GM12891 (cell line): ENCODE measurements at regions not wholly inside any gene's neighbourhood (a gene's known extent, or its start where the extent isn't known, plus 50 kb on each side); places are given as distances from the start of the nearest gene placed in this dataset.

ENCODE experiments used
- DNase-seq: peaks from one replicate; pipeline ENCODE4 v3.0.0; 2011; ENCODE audit warnings: low spot score; ENCODE audit not compliant: insufficient read length
- FAIRE-seq: peaks from 2 replicates; lab custom pipeline; 2011; peaks lifted over from hg19 to GRCh38; lab: Jason Lieb, UNC
- PAX5 ChIP-seq: IDR thresholded peaks from 2 replicates; pipeline ENCODE4 v1.6.1; 2011; ENCODE audit warnings: low read length, moderate library complexity, mild to moderate bottlenecking; ENCODE audit not compliant: insufficient read depth, severe bottlenecking
- POLR2A ChIP-seq: IDR thresholded peaks from 2 replicates; pipeline ENCODE4 v1.6.1; 2011; ENCODE audit warnings: low read depth, low read length, control low read depth
- POLR2AphosphoS5 ChIP-seq: IDR thresholded peaks from 2 replicates; pipeline ENCODE4 v1.6.1; 2011; ENCODE audit warnings: low read depth, low read length, control low read depth
- POU2F2 ChIP-seq: IDR thresholded peaks from 2 replicates; pipeline ENCODE4 v1.6.1; 2011; ENCODE audit warnings: low read depth, mild to moderate bottlenecking, control low read depth, low read length, moderate library complexity
- SPI1 ChIP-seq: IDR thresholded peaks from 2 replicates; pipeline ENCODE4 v1.6.1; 2011; ENCODE audit warnings: low read depth, low read length, control low read depth
- TAF1 ChIP-seq: IDR thresholded peaks from 2 replicates; pipeline ENCODE4 v1.6.1; 2011; ENCODE audit warnings: low read depth, low read length, control low read depth

- no peak for FAIRE-seq
- TF ChIP-seq POLR2AphosphoS5 (no peak), POU2F2 (no peak), POLR2A (no peak), TAF1 (no peak), SPI1 (no peak), PAX5 (no peak)
- no peak for DNase-seq
Measured at GRCh38 chr4:142929526-142929925, 83.4 kb upstream of the INPP4B start.

- no peak for DNase-seq
- no peak for FAIRE-seq
- no peak for TF ChIP-seq PAX5
- TF ChIP-seq SPI1: no peak
- no peak for TF ChIP-seq POLR2A
- TF ChIP-seq TAF1: no peak
- TF ChIP-seq POLR2AphosphoS5: no peak
- TF ChIP-seq POU2F2: no peak
Measured at GRCh38 chr4:142933207-142933606, 87.1 kb upstream of the INPP4B start.

GRCh38 chr4:142940425-142941330 lies 94.6 kb upstream of the INPP4B start:
- TF ChIP-seq SPI1 (no peak), PAX5 (no peak), POLR2A (no peak), POLR2AphosphoS5 (no peak), TAF1 (no peak), POU2F2 (no peak)
- DNase-seq: no peak
- no peak for FAIRE-seq

DNA sequence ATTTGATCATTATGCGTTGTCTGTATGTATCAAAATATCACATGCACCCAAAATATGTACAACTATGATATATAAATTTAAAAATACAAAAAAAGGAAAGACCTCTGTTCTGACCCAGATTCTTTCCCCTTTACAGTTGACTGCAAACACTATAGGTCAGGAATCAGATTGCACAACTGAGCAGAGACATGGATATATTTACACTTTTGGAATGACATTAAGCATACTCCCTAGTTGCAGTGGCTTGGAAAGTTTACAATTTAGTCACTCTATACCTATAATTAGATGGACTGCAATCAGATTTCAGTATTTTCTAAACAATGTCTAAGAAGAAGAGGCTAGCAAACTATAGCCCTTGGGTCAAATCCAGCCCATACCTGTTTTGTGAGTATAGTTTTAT lies 98.5 kb upstream of the INPP4B start:
- TF ChIP-seq PAX5: no peak
- no peak for TF ChIP-seq POLR2AphosphoS5
- TF ChIP-seq POLR2A: no peak
- no peak for TF ChIP-seq TAF1
- TF ChIP-seq SPI1: no peak
- TF ChIP-seq POU2F2: no peak
- FAIRE-seq (no peak), DNase-seq (no peak)

GRCh38 chr4:142952821-142953580 lies 106.9 kb upstream of the INPP4B start:
- no peak for FAIRE-seq
- DNase-seq: no peak
- TF ChIP-seq POLR2AphosphoS5 (no peak), TAF1 (no peak), POU2F2 (no peak), POLR2A (no peak), SPI1 (no peak), PAX5 (no peak)

DNA sequence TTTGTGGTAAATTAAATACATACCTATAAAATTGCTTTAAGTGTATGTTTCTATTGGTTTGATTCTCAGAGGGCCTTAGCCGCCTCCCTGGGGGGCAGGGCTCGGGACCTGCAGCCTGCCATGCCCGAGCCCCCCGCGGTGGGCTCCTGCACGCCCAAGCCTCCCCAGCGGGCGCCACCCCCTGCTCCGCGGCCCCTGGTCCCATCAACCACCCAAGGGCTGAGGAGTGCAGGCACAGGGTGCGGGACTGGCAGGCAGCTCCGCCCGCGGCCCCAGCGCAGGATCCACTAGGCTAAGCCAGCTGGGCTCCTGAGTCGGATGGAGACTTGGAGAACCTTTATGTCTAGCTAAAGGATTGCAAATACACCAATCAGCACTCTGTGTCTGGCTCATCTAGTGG lies 108.3 kb upstream of the INPP4B start:
- TF ChIP-seq SPI1 (no peak), PAX5 (no peak), POLR2AphosphoS5 (no peak), TAF1 (no peak), POU2F2 (no peak), POLR2A (no peak)
- FAIRE-seq (no peak), DNase-seq (no peak)

DNA sequence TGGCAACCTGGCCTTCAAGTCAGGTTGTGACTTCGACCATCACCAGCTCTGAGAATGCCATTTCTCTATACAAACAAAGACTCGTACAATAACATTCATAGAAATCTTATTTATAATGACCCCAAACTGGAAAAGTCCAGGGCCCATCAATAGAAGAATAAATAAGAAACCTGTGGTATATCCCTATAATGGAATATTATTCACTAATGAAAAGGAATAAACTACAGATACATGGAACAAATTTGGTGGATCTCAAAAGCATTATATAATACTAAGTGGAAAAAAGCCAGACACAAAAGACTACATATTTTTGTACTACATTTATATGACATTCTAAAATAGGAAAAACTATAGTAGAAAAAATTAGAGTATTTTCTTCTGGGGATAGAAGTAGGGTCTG lies 109.4 kb upstream of the INPP4B start:
- no peak for DNase-seq
- TF ChIP-seq POU2F2 (no peak), POLR2A (no peak), TAF1 (no peak), POLR2AphosphoS5 (no peak), PAX5 (no peak), SPI1 (no peak)
- no peak for FAIRE-seq

- FAIRE-seq (no peak), DNase-seq (no peak)
- TF ChIP-seq POLR2A: no peak
- TF ChIP-seq SPI1: no peak
- no peak for TF ChIP-seq POLR2AphosphoS5
- TF ChIP-seq POU2F2: no peak
- no peak for TF ChIP-seq PAX5
- no peak for TF ChIP-seq TAF1
Measured at GRCh38 chr4:142959173-142959572, 113.1 kb upstream of the INPP4B start.

DNA sequence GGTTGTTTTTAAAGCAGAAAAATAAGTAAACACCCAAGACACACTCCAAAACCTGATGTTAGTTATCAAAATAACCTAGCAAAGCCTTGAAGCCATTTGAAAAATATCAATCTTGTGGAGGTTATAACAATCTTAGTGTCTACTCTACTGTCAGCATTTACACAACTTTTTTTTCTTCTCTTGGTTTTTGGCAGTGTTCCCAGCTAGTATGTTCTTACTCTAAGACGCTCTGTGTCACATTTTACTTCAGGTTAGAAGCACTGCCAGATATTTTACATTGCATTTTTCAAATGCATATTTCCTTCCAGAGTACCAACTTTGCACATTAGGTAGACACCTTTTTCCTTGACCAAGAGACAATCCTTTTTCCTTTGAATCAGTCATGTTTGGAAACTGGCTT lies 114.0 kb upstream of the INPP4B start:
- FAIRE-seq (no peak), DNase-seq (no peak)

More for the DNA sequence above, 114.0 kb upstream of the INPP4B start:
- TF ChIP-seq PAX5: no peak
- no peak for TF ChIP-seq POLR2A
- no peak for TF ChIP-seq TAF1
- TF ChIP-seq POLR2AphosphoS5: no peak
- TF ChIP-seq SPI1: no peak
- no peak for TF ChIP-seq POU2F2
